HCT116 (cell line): ENCODE measurements at regions not wholly inside any gene's neighbourhood (a gene's known extent, or its start where the extent isn't known, plus 50 kb on each side); places are given as distances from the start of the nearest gene placed in this dataset.
A peak's percentile ranks its signal among the peaks of the same experiment; 100 is the strongest.

ENCODE experiments used
- ATAC-seq: fragments of 200-7000 bp; cut with Tn5 transposase; 2 replicates; pipeline ENCODE4 v1.9.1; 2020; ENCODE audit warnings: mild to moderate bottlenecking, moderate library complexity
- BruUV-seq: library from RNA; stranded (reverse); fragments of 400-500 nt; replicated peaks from 2 replicates; lab custom pipeline; 2021; lab: Mats Ljungman, UMichigan
- CTCF ChIA-PET: fragments of 300-600 bp; sonication (Branson Sonifier 250); formaldehyde crosslinking; loops from one replicate; lab custom pipeline; 2021; ENCODE audit warnings: antibody characterized with exemption; lab: Charles Lee
- POLR2A ChIA-PET: fragments of 300-600, 350-600 bp; sonication (Branson Sonifier 250); formaldehyde crosslinking; loops from one replicate; lab custom pipeline; 2021; ENCODE audit warnings: antibody characterized with exemption; lab: Charles Lee
- RAD21 ChIA-PET, 2 experiments: fragments of 300-600 bp; sonication (Branson Sonifier 250); formaldehyde crosslinking; loops; one replicate each; lab custom pipeline; 2023; ENCODE audit warnings: low total read pairs in 2 of 2; ENCODE audit not compliant: uncharacterized antibody in 2 of 2, unreplicated experiment in 2 of 2, low non-redundant PET in 1 of 2; lab: Charles Lee
- DNase-seq: peaks from one replicate; pipeline ENCODE4 v3.0.0-alpha.2; 2010; ENCODE audit warnings: low read depth, low spot score
- H2AFZ ChIP-seq: fragments of 200-600 bp; shearing (Covaris generic), sonication (generic); 2 replicates; pipeline ENCODE4 v1.6.1; 2017; ENCODE audit warnings: low read depth, mixed run types, mixed read lengths, antibody characterized with exemption, low read length; ENCODE audit not compliant: poor library complexity, severe bottlenecking
- H3K27ac ChIP-seq: 2 replicates; pipeline ENCODE4 v1.5.1; 2012; ENCODE audit warnings: low read depth, low read length
- H3K27me3 ChIP-seq: fragments of 200-600 bp; sonication (generic); 2 replicates; pipeline ENCODE4 v1.6.1; 2016; ENCODE audit warnings: mixed run types, low read length, mixed read lengths; ENCODE audit not compliant: insufficient read depth
- H3K36me3 ChIP-seq, 2 experiments: fragments of 200-500 bp in 1 of 2; fragments of 200-600 bp in 1 of 2; sonication (Bioruptor generic) in 1 of 2; sonication (generic) in 1 of 2; 2 replicates each; pipeline versions ENCODE4 v1.5.1 to v1.6.1; 2014 to 2016; ENCODE audit warnings: low read length in 2 of 2, inconsistent platforms in 1 of 2, mixed read lengths in 1 of 2, mixed run types in 1 of 2; ENCODE audit not compliant: insufficient read depth in 2 of 2, control insufficient read depth in 1 of 2
- H3K4me1 ChIP-seq, 2 experiments: fragments of 200-600 bp in 1 of 2; sonication (generic) in 1 of 2; 2 replicates each; pipeline versions ENCODE4 v1.5.1 to v1.6.1; 2012 to 2017; ENCODE audit warnings: low read length in 2 of 2, inconsistent platforms in 1 of 2, mild to moderate bottlenecking in 1 of 2, mixed read lengths in 1 of 2, mixed run types in 1 of 2, moderate library complexity in 1 of 2; ENCODE audit not compliant: insufficient read depth in 2 of 2, control insufficient read depth in 1 of 2
- H3K4me2 ChIP-seq: fragments of 200-600 bp; sonication (generic); 2 replicates; pipeline ENCODE4 v1.6.1; 2017; ENCODE audit warnings: mixed run types, low read length, mixed read lengths
- H3K4me3 ChIP-seq, 2 experiments: fragments of 200-600 bp in 1 of 2; sonication (generic) in 1 of 2; replicated peaks in 1 of 2; 2 replicates each; pipeline ENCODE4 v1.5.1; 2011 to 2016; ENCODE audit warnings: low read length in 2 of 2, control low read depth in 1 of 2, low read depth in 1 of 2, mild to moderate bottlenecking in 1 of 2, mixed read lengths in 1 of 2, mixed run types in 1 of 2
- H3K79me2 ChIP-seq: fragments of 200-600 bp; sonication (generic); 2 replicates; pipeline ENCODE4 v1.6.1; 2017; ENCODE audit warnings: mild to moderate bottlenecking, mixed run types, low read length, moderate library complexity, mixed read lengths; ENCODE audit not compliant: insufficient read depth
- H3K9ac ChIP-seq: fragments of 200-600 bp; sonication (generic); 2 replicates; pipeline ENCODE4 v1.6.1; 2016; ENCODE audit warnings: low read length, mixed read lengths
- H3K9me2 ChIP-seq: fragments of 200-600 bp; sonication (generic), shearing (Covaris generic); 2 replicates; pipeline ENCODE4 v1.6.1; 2017; ENCODE audit warnings: mixed run types, mild to moderate bottlenecking, moderate library complexity; ENCODE audit not compliant: insufficient read depth
- H3K9me3 ChIP-seq, 2 experiments: fragments of 200-500 bp in 1 of 2; fragments of 200-600 bp in 1 of 2; sonication (Bioruptor generic) in 1 of 2; sonication (generic) in 1 of 2; 2 replicates each; pipeline ENCODE4 v1.6.1; 2014 to 2017; ENCODE audit warnings: low read length in 2 of 2, mixed read lengths in 2 of 2, inconsistent platforms in 1 of 2, low read depth in 1 of 2, mild to moderate bottlenecking in 1 of 2, mixed run types in 1 of 2, moderate library complexity in 1 of 2; ENCODE audit not compliant: control insufficient read depth in 1 of 2, insufficient read depth in 1 of 2
- H4K20me1 ChIP-seq: fragments of 200-600 bp; sonication (generic), shearing (Covaris generic); 2 replicates; pipeline ENCODE4 v1.6.1; 2017; ENCODE audit warnings: mixed run types, mild to moderate bottlenecking, moderate library complexity; ENCODE audit not compliant: insufficient read depth
- CBX3 ChIP-seq: IDR thresholded peaks from 2 replicates; pipeline ENCODE4 v1.6.1; 2012; ENCODE audit warnings: low read depth
- CEBPB ChIP-seq: IDR thresholded peaks from 2 replicates; pipeline ENCODE4 v1.6.1; 2012; ENCODE audit warnings: low read depth
- EGR1 ChIP-seq: IDR thresholded peaks from 2 replicates; pipeline ENCODE4 v1.6.1; 2012; ENCODE audit warnings: low read depth
- ELF1 ChIP-seq: IDR thresholded peaks from 2 replicates; pipeline ENCODE4 v1.6.1; 2012; ENCODE audit warnings: low read depth, borderline replicate concordance
- EZH2 ChIP-seq: fragments of 200-600 bp; sonication (generic); IDR thresholded peaks from 2 replicates; pipeline ENCODE4 v1.6.1; 2017; ENCODE audit warnings: antibody characterized with exemption, mixed run types
- FOSL1 ChIP-seq: IDR thresholded peaks from 2 replicates; pipeline ENCODE4 v1.6.1; 2012; ENCODE audit warnings: low read depth
- POLR2A ChIP-seq: IDR thresholded peaks from 2 replicates; pipeline ENCODE4 v1.7.0; 2011; ENCODE audit warnings: borderline replicate concordance; ENCODE audit not compliant: insufficient read depth, insufficient read length; ENCODE audit errors: extremely low read depth
- POLR2AphosphoS5 ChIP-seq: IDR thresholded peaks from 2 replicates; pipeline ENCODE4 v1.6.1; 2011; ENCODE audit warnings: mild to moderate bottlenecking, low read depth, low read length, moderate library complexity
- RAD21 ChIP-seq: IDR thresholded peaks from 2 replicates; pipeline ENCODE4 v1.6.1; 2012; ENCODE audit warnings: low read depth, mild to moderate bottlenecking
- SIN3A ChIP-seq: IDR thresholded peaks from 2 replicates; pipeline ENCODE4 v1.6.1; 2012; ENCODE audit warnings: low read depth
- SP1 ChIP-seq: IDR thresholded peaks from 2 replicates; pipeline ENCODE4 v1.6.1; 2012; ENCODE audit warnings: low read depth
- SRF ChIP-seq: IDR thresholded peaks from 2 replicates; pipeline ENCODE4 v1.6.1; 2012; ENCODE audit warnings: low read depth
- TCF7L2 ChIP-seq: IDR thresholded peaks from 2 replicates; pipeline ENCODE4 v1.7.0; 2011; ENCODE audit warnings: borderline replicate concordance, inconsistent platforms; ENCODE audit not compliant: insufficient read depth, insufficient read length; ENCODE audit errors: extremely low read depth
- YY1 ChIP-seq: IDR thresholded peaks from 2 replicates; pipeline ENCODE4 v1.6.1; 2011; ENCODE audit warnings: low read length, low read depth, moderate library complexity, mild to moderate bottlenecking; ENCODE audit not compliant: insufficient replicate concordance; ENCODE audit errors: extremely low read depth
- ZFX ChIP-seq: fragments of 450-650 bp; IDR thresholded peaks from 2 replicates; pipeline ENCODE4 v1.6.1; 2017
- ZNF274 ChIP-seq: fragments of 200-500 bp; sonication (Bioruptor generic); IDR thresholded peaks from 2 replicates; pipeline ENCODE4 v1.6.1; 2014; ENCODE audit warnings: mild to moderate bottlenecking, low read depth, low read length, inconsistent platforms
- intact Hi-C: fragments of 100-400 bp; cut with micrococcal nuclease; formaldehyde crosslinking; loops from 2 replicates; pipeline ENCODE4 v1.10.0; 2022
- TF ChIP-seq, protein P1 (sequence below): IDR thresholded peaks from 2 replicates; pipeline ENCODE4 v1.6.1; 2011; ENCODE audit warnings: mild to moderate bottlenecking, low read length, moderate library complexity; ENCODE audit not compliant: insufficient replicate concordance; ENCODE audit errors: extremely low read depth
- TF ChIP-seq, protein P2 (sequence below): IDR thresholded peaks from 2 replicates; pipeline ENCODE4 v1.6.1; 2012
- TF ChIP-seq, protein P3 (sequence below): IDR thresholded peaks from 2 replicates; pipeline ENCODE4 v1.6.1; 2012

DNA sequence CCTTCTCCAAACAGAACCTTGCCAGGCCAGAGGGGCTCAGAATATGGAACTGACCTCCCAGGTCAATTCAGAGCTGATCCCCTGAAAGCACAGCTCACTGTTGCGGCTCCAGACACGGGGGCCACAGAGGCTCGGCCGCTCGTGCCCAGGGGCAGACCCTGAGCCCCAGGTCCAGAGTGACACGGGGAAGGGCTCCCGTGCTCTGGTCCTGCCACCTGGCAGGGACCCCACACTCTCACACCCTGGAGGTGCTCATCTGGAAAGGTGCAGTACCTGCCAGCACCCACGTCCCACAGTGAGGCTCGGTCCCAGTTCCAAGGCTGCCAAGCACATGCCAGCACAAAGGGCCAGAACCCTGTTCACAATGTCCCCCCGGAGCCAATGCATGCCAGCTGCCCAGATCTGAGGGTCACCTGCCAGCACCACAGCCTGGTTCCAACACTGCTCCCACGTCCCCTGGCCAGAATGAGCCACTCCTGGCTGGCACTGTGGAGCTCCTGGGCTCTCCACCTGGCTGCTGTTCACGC is 170.6 kb downstream of the SHANK2 start (continued):
- TF ChIP-seq, protein P1, sequence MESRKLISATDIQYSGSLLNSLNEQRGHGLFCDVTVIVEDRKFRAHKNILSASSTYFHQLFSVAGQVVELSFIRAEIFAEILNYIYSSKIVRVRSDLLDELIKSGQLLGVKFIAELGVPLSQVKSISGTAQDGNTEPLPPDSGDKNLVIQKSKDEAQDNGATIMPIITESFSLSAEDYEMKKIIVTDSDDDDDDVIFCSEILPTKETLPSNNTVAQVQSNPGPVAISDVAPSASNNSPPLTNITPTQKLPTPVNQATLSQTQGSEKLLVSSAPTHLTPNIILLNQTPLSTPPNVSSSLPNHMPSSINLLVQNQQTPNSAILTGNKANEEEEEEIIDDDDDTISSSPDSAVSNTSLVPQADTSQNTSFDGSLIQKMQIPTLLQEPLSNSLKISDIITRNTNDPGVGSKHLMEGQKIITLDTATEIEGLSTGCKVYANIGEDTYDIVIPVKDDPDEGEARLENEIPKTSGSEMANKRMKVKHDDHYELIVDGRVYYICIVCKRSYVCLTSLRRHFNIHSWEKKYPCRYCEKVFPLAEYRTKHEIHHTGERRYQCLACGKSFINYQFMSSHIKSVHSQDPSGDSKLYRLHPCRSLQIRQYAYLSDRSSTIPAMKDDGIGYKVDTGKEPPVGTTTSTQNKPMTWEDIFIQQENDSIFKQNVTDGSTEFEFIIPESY, result no peak
- TF ChIP-seq, all 23 proteins: peak for 0

DNA sequence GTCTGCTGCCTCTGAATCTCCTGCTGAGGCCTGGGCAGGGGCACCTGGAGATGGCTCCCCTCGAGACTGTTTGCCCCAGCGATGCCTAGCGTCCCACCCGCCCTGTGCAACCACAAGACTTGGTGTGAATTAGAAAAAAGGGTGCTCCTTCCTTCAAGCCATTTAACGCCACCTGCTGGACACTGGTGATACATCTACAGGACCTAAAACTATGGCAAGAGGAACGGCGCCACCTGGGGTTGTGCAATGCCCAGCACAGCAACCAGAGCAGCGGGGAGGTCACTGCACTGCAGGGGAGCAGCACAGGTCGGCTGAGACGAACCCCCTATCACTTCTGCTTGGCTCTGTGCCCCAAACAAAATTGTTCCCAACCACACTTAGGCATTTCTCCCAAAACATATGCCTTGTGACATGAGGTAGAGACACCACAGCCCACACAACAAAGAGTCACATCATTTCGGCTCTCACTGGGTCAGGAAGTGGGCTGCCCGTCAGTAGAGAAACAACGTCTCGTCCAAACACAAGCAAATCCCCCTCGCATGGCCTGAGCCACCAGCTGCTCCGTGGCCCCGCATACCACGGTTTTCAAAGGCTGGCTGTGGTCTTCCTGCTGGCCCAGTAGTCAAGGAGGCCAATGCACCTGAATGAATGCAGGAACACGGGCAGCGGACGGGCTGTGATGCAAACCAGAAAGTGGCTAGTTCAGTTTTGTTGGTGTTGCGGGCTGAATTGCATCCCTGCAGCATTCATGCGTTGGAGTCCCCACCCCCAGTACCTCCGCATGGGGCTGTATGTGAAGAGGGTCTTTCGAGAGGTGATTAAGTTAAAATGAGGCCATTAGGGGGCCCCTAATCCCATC is 171.9 kb downstream of the SHANK2 start:
- Histone ChIP-seq H3K4me3 (no peak overlapping the region), H3K9me2 (no peaks in the 10 kb centered on the region), H3K9ac (no peak overlapping the region), H2AFZ (no peak overlapping the region), H3K4me2 (no peak overlapping the region), H3K4me1 (peaks cover 0 to 7% of the 10 kb centered on the region in 2 experiments; a peak in 1 of 4 replicates), H3K27ac (no peak overlapping the region), H3K9me3 (no peaks in the 10 kb centered on the region), H3K79me2 (no peaks in the 10 kb centered on the region), H3K27me3 (no peaks in the 10 kb centered on the region), H4K20me1 (no peaks in the 10 kb centered on the region), H3K36me3 (no peaks in the 10 kb centered on the region)
- intact Hi-C loops, result loop anchor here (1.0 kb wide), 2 partner anchors 265 to 613 kb away; no protein-coding TSS in a partner anchor
- ATAC-seq, result peak; percentile 97
- no TSS peak for BruUV-seq
- DNase-seq, result peak; percentile 79
- POLR2A ChIA-PET, result no interaction called here
- CTCF ChIA-PET, result no interaction called here
- RAD21 ChIA-PET, result no interaction called here
- TF ChIP-seq, protein P2, sequence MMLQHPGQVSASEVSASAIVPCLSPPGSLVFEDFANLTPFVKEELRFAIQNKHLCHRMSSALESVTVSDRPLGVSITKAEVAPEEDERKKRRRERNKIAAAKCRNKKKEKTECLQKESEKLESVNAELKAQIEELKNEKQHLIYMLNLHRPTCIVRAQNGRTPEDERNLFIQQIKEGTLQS, result no peak
- TF ChIP-seq CBX3 (peak; percentile 77), CEBPB (peak; percentile 77), RAD21 (peak; percentile 89), SP1 (no peak), SIN3A (no peak), EGR1 (no peak), YY1 (no peak), ELF1 (no peak), POLR2AphosphoS5 (no peak), POLR2A (no peak), ZNF274 (no peak), TCF7L2 (no peak), SRF (no peak), ZFX (no peak), EZH2 (no peak), FOSL1 (no peak)
- TF ChIP-seq, protein P3, sequence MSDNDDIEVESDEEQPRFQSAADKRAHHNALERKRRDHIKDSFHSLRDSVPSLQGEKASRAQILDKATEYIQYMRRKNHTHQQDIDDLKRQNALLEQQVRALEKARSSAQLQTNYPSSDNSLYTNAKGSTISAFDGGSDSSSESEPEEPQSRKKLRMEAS, result no peak
- TF ChIP-seq, protein P1, result no peak
